ENCODE measurements at regions not wholly inside any gene's neighbourhood (a gene's known extent, or its start where the extent isn't known, plus 50 kb on each side); places are given as distances from the start of the nearest gene placed in this dataset.

DNA sequence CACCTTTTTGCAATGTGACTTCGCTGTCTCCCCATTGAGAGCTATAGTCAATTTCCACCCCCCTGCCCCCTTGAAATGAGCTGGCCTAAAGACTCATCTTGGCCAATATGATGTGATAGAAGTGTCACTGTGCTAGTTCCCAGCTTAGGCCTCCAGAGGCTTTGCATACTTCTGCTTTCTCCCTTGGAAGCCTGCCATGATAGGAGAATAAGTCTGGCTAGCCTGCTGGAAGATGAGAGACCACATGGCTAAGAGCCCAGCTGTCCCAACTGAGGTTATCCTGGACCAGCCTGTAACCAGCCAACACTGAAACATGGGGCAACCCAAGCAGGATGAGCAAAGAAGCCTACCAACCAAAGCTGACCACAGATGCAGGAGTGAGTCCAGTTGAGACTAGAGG is 196.9 kb downstream of the GRIN2B start:
- FAIRE-seq (no peak), DNase-seq (ENCODE audit: low read depth) (no peak)
- Histone ChIP-seq H3K27me3 (ENCODE audit: control insufficient read depth, insufficient read depth, low read length) (no peaks in the 10 kb centered on the region), H3K4me3 (ENCODE audit: low read depth, low read length) (no peak overlapping the region), H3K36me3 (ENCODE audit: control insufficient read depth, insufficient read depth, low read length) (no peaks in the 10 kb centered on the region)
- TF ChIP-seq, protein P1, sequence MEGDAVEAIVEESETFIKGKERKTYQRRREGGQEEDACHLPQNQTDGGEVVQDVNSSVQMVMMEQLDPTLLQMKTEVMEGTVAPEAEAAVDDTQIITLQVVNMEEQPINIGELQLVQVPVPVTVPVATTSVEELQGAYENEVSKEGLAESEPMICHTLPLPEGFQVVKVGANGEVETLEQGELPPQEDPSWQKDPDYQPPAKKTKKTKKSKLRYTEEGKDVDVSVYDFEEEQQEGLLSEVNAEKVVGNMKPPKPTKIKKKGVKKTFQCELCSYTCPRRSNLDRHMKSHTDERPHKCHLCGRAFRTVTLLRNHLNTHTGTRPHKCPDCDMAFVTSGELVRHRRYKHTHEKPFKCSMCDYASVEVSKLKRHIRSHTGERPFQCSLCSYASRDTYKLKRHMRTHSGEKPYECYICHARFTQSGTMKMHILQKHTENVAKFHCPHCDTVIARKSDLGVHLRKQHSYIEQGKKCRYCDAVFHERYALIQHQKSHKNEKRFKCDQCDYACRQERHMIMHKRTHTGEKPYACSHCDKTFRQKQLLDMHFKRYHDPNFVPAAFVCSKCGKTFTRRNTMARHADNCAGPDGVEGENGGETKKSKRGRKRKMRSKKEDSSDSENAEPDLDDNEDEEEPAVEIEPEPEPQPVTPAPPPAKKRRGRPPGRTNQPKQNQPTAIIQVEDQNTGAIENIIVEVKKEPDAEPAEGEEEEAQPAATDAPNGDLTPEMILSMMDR (IDR thresholded peaks at IDR 0.05; ENCODE audit: insufficient read depth, low read length, severe bottlenecking): no peak

DNA sequence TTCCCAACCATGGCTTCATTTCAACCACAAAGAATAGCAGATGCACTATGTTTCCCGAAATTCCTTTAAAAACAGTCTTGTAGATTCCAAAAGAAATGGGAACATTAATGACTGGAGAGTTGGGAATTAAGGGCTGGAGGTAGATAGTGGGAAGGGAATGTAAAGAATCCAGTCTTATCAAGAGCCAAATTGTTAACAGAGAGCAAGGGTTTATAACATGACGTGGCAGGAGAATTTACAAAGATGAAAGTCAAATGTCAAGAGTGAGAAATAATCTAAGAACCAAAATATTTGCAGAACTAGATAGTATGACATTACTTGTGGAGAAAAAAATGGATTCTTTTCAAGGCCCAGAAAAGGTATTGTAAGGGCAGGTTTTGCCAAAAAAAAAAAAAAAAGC is 200.9 kb downstream of the GRIN2B start:
- Histone ChIP-seq H3K27me3 (ENCODE audit: control insufficient read depth, insufficient read depth, low read length) (no peaks in the 10 kb centered on the region), H3K36me3 (ENCODE audit: control insufficient read depth, insufficient read depth, low read length) (no peaks in the 10 kb centered on the region), H3K4me3 (ENCODE audit: low read depth, low read length) (no peak overlapping the region)
- FAIRE-seq: no peak
- DNase-seq (ENCODE audit: low read depth): no peak
- TF ChIP-seq, protein P1 (IDR thresholded peaks at IDR 0.05; ENCODE audit: insufficient read depth, low read length, severe bottlenecking): no peak

DNA sequence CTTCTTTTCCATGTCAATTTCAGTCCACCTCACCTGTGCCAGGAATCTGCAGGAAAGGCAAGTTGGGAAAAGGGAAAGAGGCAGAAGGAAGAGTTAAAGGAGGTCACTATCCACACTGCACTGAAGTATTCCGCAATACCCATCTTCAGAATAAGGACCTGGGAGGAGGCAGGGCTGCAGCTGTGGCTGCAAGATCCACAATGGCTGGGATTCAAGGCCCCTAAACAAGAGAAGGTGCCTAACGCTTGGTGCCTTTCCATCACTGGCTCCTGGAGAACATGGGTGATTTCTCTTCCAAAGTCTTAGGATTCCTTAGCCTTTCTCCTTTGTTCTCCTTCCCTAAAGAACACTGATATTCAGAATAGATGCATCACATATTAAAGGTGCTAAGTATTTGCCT is 204.0 kb downstream of the GRIN2B start:
- TF ChIP-seq, protein P1 (IDR thresholded peaks at IDR 0.05; ENCODE audit: insufficient read depth, low read length, severe bottlenecking): no peak
- H3K4me3 ChIP-seq (ENCODE audit: low read depth, low read length): no peak overlapping the region
- no peaks in the 10 kb centered on the region for H3K27me3 ChIP-seq (ENCODE audit: control insufficient read depth, insufficient read depth, low read length)
- FAIRE-seq (no peak), DNase-seq (ENCODE audit: low read depth) (no peak)
- H3K36me3 ChIP-seq (ENCODE audit: control insufficient read depth, insufficient read depth, low read length): no peaks in the 10 kb centered on the region

DNA sequence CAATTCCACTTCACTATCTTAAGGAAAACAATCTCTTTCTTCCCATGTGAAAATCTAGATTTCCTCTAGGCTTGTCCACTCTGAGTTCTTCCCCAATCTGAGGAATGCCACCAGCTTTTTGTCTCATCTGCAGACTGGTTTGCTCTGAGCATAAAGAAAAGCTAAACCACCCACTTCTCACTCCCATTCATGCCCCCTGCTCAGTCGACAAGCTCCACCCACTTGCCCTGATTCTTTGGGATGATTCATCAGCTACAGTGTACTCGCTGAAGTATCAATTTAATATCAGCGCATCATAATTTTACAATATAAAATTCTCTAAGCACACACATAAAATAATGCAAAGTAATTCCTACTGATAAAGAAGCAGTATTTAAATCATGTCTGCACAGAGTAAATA is 209.1 kb downstream of the GRIN2B start:
- TF ChIP-seq, protein P1 (IDR thresholded peaks at IDR 0.05; ENCODE audit: insufficient read depth, low read length, severe bottlenecking): no peak
- Histone ChIP-seq H3K4me3 (ENCODE audit: low read depth, low read length) (no peak overlapping the region), H3K27me3 (ENCODE audit: control insufficient read depth, insufficient read depth, low read length) (no peaks in the 10 kb centered on the region), H3K36me3 (ENCODE audit: control insufficient read depth, insufficient read depth, low read length) (no peaks in the 10 kb centered on the region)
- DNase-seq (ENCODE audit: low read depth): no peak
- no peak for FAIRE-seq

DNA sequence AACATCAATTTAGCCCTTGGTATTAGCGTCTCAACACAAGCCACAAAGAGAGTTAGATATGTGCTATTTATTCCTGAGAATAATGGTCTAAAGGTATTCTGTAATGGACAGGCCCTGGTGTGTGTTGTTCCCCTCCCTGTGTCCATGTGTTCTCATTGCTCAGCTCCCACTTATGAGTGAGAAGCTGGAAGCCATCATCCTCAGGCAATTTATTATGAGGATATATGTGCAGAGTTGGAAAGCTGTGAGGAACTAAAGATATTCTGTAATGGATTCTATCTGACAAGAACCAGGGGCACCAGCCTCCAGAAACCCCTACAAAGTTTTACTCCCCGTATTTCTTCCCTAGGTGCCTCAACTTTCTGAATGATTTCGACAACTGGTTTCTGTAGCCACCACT is 210.8 kb downstream of the GRIN2B start:
- DNase-seq (ENCODE audit: low read depth): no peak
- Histone ChIP-seq H3K36me3 (ENCODE audit: control insufficient read depth, insufficient read depth, low read length) (no peaks in the 10 kb centered on the region), H3K4me3 (ENCODE audit: low read depth, low read length) (no peak overlapping the region), H3K27me3 (ENCODE audit: control insufficient read depth, insufficient read depth, low read length) (no peaks in the 10 kb centered on the region)
- no peak for FAIRE-seq
- TF ChIP-seq, protein P1 (IDR thresholded peaks at IDR 0.05; ENCODE audit: insufficient read depth, low read length, severe bottlenecking): no peak

DNA sequence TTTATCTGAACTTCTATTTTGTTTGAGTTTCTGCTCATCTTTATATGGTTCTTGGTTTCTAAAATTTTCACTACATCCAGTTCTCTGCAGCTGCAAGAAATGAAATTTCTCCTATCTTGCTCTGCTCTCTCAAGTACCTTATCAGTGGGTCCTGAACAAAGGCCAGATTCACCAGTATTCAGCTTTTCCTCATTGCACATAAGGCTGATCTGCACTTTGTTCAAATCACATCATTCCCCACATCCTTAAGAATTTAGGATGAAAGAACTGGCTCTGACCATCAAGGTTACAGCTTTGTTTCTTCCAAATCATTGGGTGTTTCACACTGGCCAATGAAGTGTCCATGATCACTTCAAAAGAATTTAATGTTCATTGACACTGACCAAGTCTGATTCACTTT is 211.4 kb downstream of the GRIN2B start:
- H3K36me3 ChIP-seq (ENCODE audit: control insufficient read depth, insufficient read depth, low read length): no peaks in the 10 kb centered on the region
- no peaks in the 10 kb centered on the region for H3K27me3 ChIP-seq (ENCODE audit: control insufficient read depth, insufficient read depth, low read length)
- DNase-seq (ENCODE audit: low read depth): no peak
- H3K4me3 ChIP-seq (ENCODE audit: low read depth, low read length): no peak overlapping the region
- TF ChIP-seq, protein P1 (IDR thresholded peaks at IDR 0.05; ENCODE audit: insufficient read depth, low read length, severe bottlenecking): no peak
- FAIRE-seq: no peak

All from bronchial epithelial cell (primary cell).